GM21381 (cell line): ENCODE measurements at regions not wholly inside any gene's neighbourhood (a gene's known extent, or its start where the extent isn't known, plus 50 kb on each side); places are given as distances from the start of the nearest gene placed in this dataset.

Experiments used
- ATAC-seq: cut with Tn5 transposase; IDR thresholded peaks from one replicate; pipeline ENCODE4 v1.9.1; 2021; ENCODE audit warnings: mild to moderate bottlenecking, moderate library complexity; ENCODE audit not compliant: unreplicated experiment

- ATAC-seq = no peak
Observed at GRCh38 chr17:63125987-63126386, 160.0 kb downstream of the TANC2 start.

- no peak for ATAC-seq
Observed at GRCh38 chr17:63126607-63127006, 160.6 kb downstream of the TANC2 start.

GRCh38 chr17:63132459-63132911, 166.4 kb downstream of the TANC2 start:
- no peak for ATAC-seq

- no peak for ATAC-seq
Observed at GRCh38 chr17:63133491-63133890, 167.5 kb downstream of the TANC2 start.

GRCh38 chr17:63134867-63135266, 168.8 kb downstream of the TANC2 start:
- no peak for ATAC-seq

- no peak for ATAC-seq
Observed at GRCh38 chr17:63136369-63137012, 170.5 kb downstream of the TANC2 start.

- no peak for ATAC-seq
Observed at GRCh38 chr17:63137163-63137562, 171.1 kb downstream of the TANC2 start.

- ATAC-seq = no peak
Observed at GRCh38 chr17:63138713-63139112, 172.7 kb downstream of the TANC2 start.

GRCh38 chr17:63139356-63139755, 173.3 kb downstream of the TANC2 start:
- no peak for ATAC-seq

GRCh38 chr17:63140255-63140654, 174.2 kb downstream of the TANC2 start:
- ATAC-seq = no peak

GRCh38 chr17:63142836-63143235, 176.8 kb downstream of the TANC2 start:
- no peak for ATAC-seq

GRCh38 chr17:63150490-63150889, 184.5 kb downstream of the TANC2 start:
- no peak for ATAC-seq

- ATAC-seq = no peak
Observed at GRCh38 chr17:63150994-63151464, 185.0 kb downstream of the TANC2 start.

GRCh38 chr17:63151941-63152523, 186.0 kb downstream of the TANC2 start:
- ATAC-seq = no peak

- ATAC-seq = no peak
Observed at GRCh38 chr17:63153488-63153887, 187.5 kb downstream of the TANC2 start.

- ATAC-seq = no peak
Observed at GRCh38 chr17:63154586-63155244, 188.7 kb downstream of the TANC2 start.

GRCh38 chr17:63156986-63157385, 191.0 kb downstream of the TANC2 start:
- ATAC-seq = no peak

- ATAC-seq = no peak
Observed at GRCh38 chr17:63162406-63163157, 196.5 kb downstream of the TANC2 start.

GRCh38 chr17:63163158-63163520, 197.1 kb downstream of the TANC2 start:
- ATAC-seq = no peak

- no peak for ATAC-seq
Observed at GRCh38 chr17:63165400-63165799, 199.4 kb downstream of the TANC2 start.

GRCh38 chr17:63170795-63171194, 204.8 kb downstream of the TANC2 start:
- no peak for ATAC-seq
